IMR-90 (cell line): ENCODE measurements at regions not wholly inside any gene's neighbourhood (a gene's known extent, or its start where the extent isn't known, plus 50 kb on each side); places are given as distances from the start of the nearest gene placed in this dataset.

Experiments used
- ATAC-seq: fragments of 200-7000 bp; cut with Tn5 transposase; 2 replicates; pipeline ENCODE4 v1.9.1; 2020; ENCODE audit warnings: low read depth, mild to moderate bottlenecking, moderate library complexity
- BruUV-seq: library from RNA; stranded (reverse); fragments of 400-500 nt; replicated peaks from 2 replicates; lab custom pipeline; 2021; lab: Mats Ljungman, UMichigan
- CTCF ChIA-PET: fragments of 300-600 bp; formaldehyde crosslinking; extraction: SDS; loops from one replicate; lab custom pipeline; 2021; ENCODE audit warnings: antibody characterized with exemption; lab: Yijun Ruan, JAX
- POLR2A ChIA-PET: fragments of 300-600 bp; sonication (Branson Sonifier 250); formaldehyde crosslinking; loops from one replicate; lab custom pipeline; 2022; ENCODE audit warnings: antibody characterized with exemption; ENCODE audit not compliant: unreplicated experiment; lab: Charles Lee
- DNase-seq: peaks from one replicate; pipeline ENCODE4 v3.0.0; 2013
- H2AFZ ChIP-seq: replicated peaks from 2 replicates; pipeline ENCODE3; 2013; ENCODE audit warnings: low read length, mild to moderate bottlenecking; ENCODE audit not compliant: poor library complexity
- H2AK5ac ChIP-seq: 2 replicates; pipeline ENCODE4 v1.6.1; 2013; ENCODE audit warnings: low read depth, low read length, inconsistent platforms
- H2AK9ac ChIP-seq: replicated peaks from 2 replicates; pipeline ENCODE3; 2013; ENCODE audit warnings: mild to moderate bottlenecking, low read depth, low read length, moderate library complexity; ENCODE audit not compliant: poor library complexity
- H2BK120ac ChIP-seq: 2 replicates; pipeline ENCODE4 v1.6.1; 2013; ENCODE audit warnings: low read depth, low read length, inconsistent platforms
- H2BK15ac ChIP-seq: 3 replicates; pipeline ENCODE4 v1.6.1; 2013; ENCODE audit warnings: low read depth, low read length, inconsistent platforms
- H2BK20ac ChIP-seq: 2 replicates; pipeline ENCODE4 v1.6.1; 2013; ENCODE audit warnings: low read depth, mild to moderate bottlenecking, inconsistent platforms, low read length, moderate library complexity
- H2BK5ac ChIP-seq: 2 replicates; pipeline ENCODE4 v1.6.1; 2013; ENCODE audit warnings: mild to moderate bottlenecking, low read depth, low read length, inconsistent platforms; ENCODE audit not compliant: poor library complexity, severe bottlenecking
- H3K14ac ChIP-seq: replicated peaks from 2 replicates; pipeline ENCODE4 v1.6.1; 2013; ENCODE audit warnings: low read depth, low read length, inconsistent platforms
- H3K18ac ChIP-seq: 2 replicates; pipeline ENCODE4 v1.6.1; 2013; ENCODE audit warnings: low read depth, low read length, control low read depth
- H3K23ac ChIP-seq: 2 replicates; pipeline ENCODE4 v1.6.1; 2013; ENCODE audit warnings: low read depth, low read length, inconsistent platforms
- H3K27ac ChIP-seq: 2 replicates; pipeline ENCODE4 v1.5.1; 2013; ENCODE audit warnings: mild to moderate bottlenecking, control low read depth, low read length; ENCODE audit not compliant: insufficient read depth
- H3K27me3 ChIP-seq: 2 replicates; pipeline ENCODE4 v1.6.1; 2013; ENCODE audit warnings: low read length; ENCODE audit not compliant: control insufficient read depth, insufficient read depth
- H3K36me3 ChIP-seq: 2 replicates; pipeline ENCODE4 v1.6.1; 2013; ENCODE audit warnings: low read length, mixed read lengths; ENCODE audit not compliant: control insufficient read depth, insufficient read depth
- H3K4ac ChIP-seq: 2 replicates; pipeline ENCODE4 v1.6.1; 2013; ENCODE audit warnings: low read depth, low read length, inconsistent platforms
- H3K4me1 ChIP-seq: 2 replicates; pipeline ENCODE4 v1.6.1; 2013; ENCODE audit warnings: low read length, mixed read lengths; ENCODE audit not compliant: control insufficient read depth, insufficient read depth
- H3K4me2 ChIP-seq: 2 replicates; pipeline ENCODE4 v1.6.1; 2013; ENCODE audit warnings: low read depth, mild to moderate bottlenecking, control low read depth, low read length, moderate library complexity
- H3K4me3 ChIP-seq: 2 replicates; pipeline ENCODE4 v1.5.1; 2013; ENCODE audit warnings: low read depth, mild to moderate bottlenecking, control low read depth, low read length, moderate library complexity; ENCODE audit not compliant: insufficient read depth
- H3K56ac ChIP-seq: 2 replicates; pipeline ENCODE4 v1.6.1; 2013; ENCODE audit warnings: low read length, inconsistent platforms; ENCODE audit not compliant: insufficient read depth; ENCODE audit errors: extremely low read depth
- H3K79me1 ChIP-seq, 2 experiments: 2 replicates each; pipeline ENCODE4 v1.6.1; 2013; ENCODE audit warnings: low read length in 2 of 2, inconsistent platforms in 1 of 2, low read depth in 1 of 2
- H3K9ac ChIP-seq: 2 replicates; pipeline ENCODE4 v1.6.1; 2013; ENCODE audit warnings: low read depth, low read length, control low read depth
- H3K9me1 ChIP-seq: 2 replicates; pipeline ENCODE4 v1.6.1; 2013; ENCODE audit warnings: low read length, inconsistent platforms; ENCODE audit not compliant: insufficient read depth
- H3K9me3 ChIP-seq: 2 replicates; pipeline ENCODE4 v1.6.1; 2013; ENCODE audit warnings: low read length; ENCODE audit not compliant: control insufficient read depth, insufficient read depth
- H4K20me1 ChIP-seq: 2 replicates; pipeline ENCODE4 v1.6.1; 2013; ENCODE audit warnings: low read length, inconsistent platforms; ENCODE audit not compliant: insufficient read depth
- H4K5ac ChIP-seq: 2 replicates; pipeline ENCODE4 v1.6.1; 2013; ENCODE audit warnings: mild to moderate bottlenecking, low read depth, low read length, control low read depth
- H4K8ac ChIP-seq, 2 experiments: 2 replicates each; pipeline ENCODE4 v1.6.1; 2013; ENCODE audit warnings: low read depth in 2 of 2, low read length in 2 of 2, control low read depth in 1 of 2, inconsistent platforms in 1 of 2
- H4K91ac ChIP-seq: 2 replicates; pipeline ENCODE4 v1.6.1; 2013; ENCODE audit warnings: low read depth, low read length, inconsistent platforms; ENCODE audit not compliant: insufficient read depth
- BHLHE40 ChIP-seq: fragments of 150-350 bp; IDR thresholded peaks from 2 replicates; pipeline ENCODE4 v1.6.1; 2016; ENCODE audit warnings: mild to moderate bottlenecking, low read depth, low read length
- CEBPB ChIP-seq: IDR thresholded peaks from 2 replicates; pipeline ENCODE4 v1.6.1; 2012; ENCODE audit warnings: low read depth, low read length, improper control_type of control experiment
- CHD1 ChIP-seq: IDR thresholded peaks from 2 replicates; pipeline ENCODE4 v1.6.1; 2012; ENCODE audit warnings: low read depth, low read length, improper control_type of control experiment
- CTCF ChIP-seq: conservative IDR thresholded peaks from 2 replicates; pipeline ENCODE4 v1.5.1; 2012; ENCODE audit warnings: mild to moderate bottlenecking, low read depth, low read length, improper control_type of control experiment
- ELK1 ChIP-seq: fragments of 150-350 bp; IDR thresholded peaks from 2 replicates; pipeline ENCODE4 v1.6.1; 2016; ENCODE audit warnings: low read depth, mild to moderate bottlenecking, low read length, moderate library complexity, borderline replicate concordance
- FOS ChIP-seq: fragments of 150-350 bp; IDR thresholded peaks from 2 replicates; pipeline ENCODE4 v1.6.1; 2016; ENCODE audit warnings: low read depth, low read length
- MAFK ChIP-seq: IDR thresholded peaks from 2 replicates; pipeline ENCODE4 v1.6.1; 2012; ENCODE audit warnings: low read depth, low read length, improper control_type of control experiment
- MAZ ChIP-seq: IDR thresholded peaks from 2 replicates; pipeline ENCODE4 v1.6.1; 2012; ENCODE audit warnings: low read depth, mild to moderate bottlenecking, low read length, improper control_type of control experiment, moderate library complexity, borderline replicate concordance
- MXI1 ChIP-seq: IDR thresholded peaks from 2 replicates; pipeline ENCODE4 v1.6.1; 2012; ENCODE audit warnings: low read depth, mild to moderate bottlenecking, low read length, moderate library complexity, borderline replicate concordance
- NFE2L2 ChIP-seq: fragments of 150-350 bp; IDR thresholded peaks from 2 replicates; pipeline ENCODE4 v1.6.1; 2016; ENCODE audit warnings: low read depth, mild to moderate bottlenecking, low read length
- POLR2A ChIP-seq: IDR thresholded peaks from 2 replicates; pipeline ENCODE4 v1.6.1; 2012; ENCODE audit warnings: mild to moderate bottlenecking, low read depth, low read length
- RAD21 ChIP-seq: IDR thresholded peaks from 2 replicates; pipeline ENCODE4 v1.6.1; 2012; ENCODE audit warnings: low read length, improper control_type of control experiment
- RCOR1 ChIP-seq: IDR thresholded peaks from 2 replicates; pipeline ENCODE4 v1.6.1; 2012; ENCODE audit warnings: mild to moderate bottlenecking, low read length, improper control_type of control experiment; ENCODE audit not compliant: insufficient replicate concordance
- RFX5 ChIP-seq: IDR thresholded peaks from 2 replicates; pipeline ENCODE4 v1.8.0; 2012; ENCODE audit warnings: low read depth, mild to moderate bottlenecking, low read length, moderate library complexity
- SMC3 ChIP-seq: fragments of 150-350 bp; IDR thresholded peaks from 2 replicates; pipeline ENCODE4 v1.6.1; 2016; ENCODE audit warnings: low read depth, mild to moderate bottlenecking, antibody characterized with exemption, low read length, moderate library complexity
- USF2 ChIP-seq: fragments of 150-350 bp; IDR thresholded peaks from 2 replicates; pipeline ENCODE4 v1.6.1; 2017; ENCODE audit warnings: mild to moderate bottlenecking, antibody characterized with exemption, low read length, low read depth
- WGBS, 2 experiments: methylation state at CpG; one replicate each; pipeline versions ENCODE4 v1.1.5 to v1.1.7; 2013; ENCODE audit warnings: missing lambda C conversion rate in 2 of 2; ENCODE audit not compliant: insufficient read length in 1 of 2; ENCODE audit errors: extremely low coverage in 2 of 2; 5-methylcytosine and 5-hydroxymethylcytosine counted together
- dilution Hi-C: fragments of 300-500 bp; cut with HindIII; formaldehyde crosslinking; loops from one replicate; pipeline ENCODE4 v1.14.3; 2018; ENCODE audit warnings: low sequenced_read_pairs; ENCODE audit not compliant: unreplicated experiment
- in situ Hi-C: fragments of 300-500 bp; cut with MboI; formaldehyde crosslinking; loops from 3 replicates; pipeline ENCODE4 v1.14.3; 2019; ENCODE audit warnings: low sequenced_read_pairs, inconsistent platforms, mixed read lengths
- intact Hi-C: fragments of 100-400 bp; cut with micrococcal nuclease; formaldehyde crosslinking; loops from 2 replicates; pipeline ENCODE4 v1.10.0; 2022

- Histone ChIP-seq H3K4me2 (no peak overlapping the region), H3K23ac (no peak overlapping the region)
Measured at GRCh38 chr12:113670742-113671141, 199.1 kb upstream of the LHX5 start.

More at GRCh38 chr12:113670742-113671141, 199.1 kb upstream of the LHX5 start:
- Histone ChIP-seq H3K79me1 (no peaks in the 10 kb centered on the region), H4K5ac (no peak overlapping the region), H3K27me3 (peaks cover 35% of the 10 kb centered on the region), H2AFZ (no peak overlapping the region), H3K9me3 (no peaks in the 10 kb centered on the region), H2AK5ac (no peak overlapping the region), H3K4ac (no peak overlapping the region), H3K9ac (no peak overlapping the region), H3K4me1 (no peaks in the 10 kb centered on the region), H3K4me3 (no peak overlapping the region), H2BK15ac (no peak overlapping the region), H3K36me3 (no peaks in the 10 kb centered on the region), H2AK9ac (no peak overlapping the region), H3K14ac (no peak overlapping the region), H2BK20ac (no peak overlapping the region), H3K9me1 (no peaks in the 10 kb centered on the region), H4K20me1 (no peaks in the 10 kb centered on the region), H3K18ac (no peak overlapping the region), H2BK120ac (no peak overlapping the region), H4K8ac (no peak overlapping the region), H2BK5ac (no peak overlapping the region), H3K27ac (no peak overlapping the region), H3K56ac (no peak overlapping the region), H4K91ac (no peak overlapping the region)
- ATAC-seq, result no peak
- in situ Hi-C loops, result no loop called here
- intact Hi-C loops, result no loop called here
- no peak for DNase-seq
- TF ChIP-seq RCOR1 (no peak), CTCF (no peak), CEBPB (no peak), MAFK (no peak), BHLHE40 (no peak), RFX5 (no peak), ELK1 (no peak), MXI1 (no peak), FOS (no peak), MAZ (no peak), NFE2L2 (no peak), RAD21 (no peak), SMC3 (no peak), CHD1 (no peak), USF2 (no peak), POLR2A (no peak)
- BruUV-seq, result no TSS peak
- ChIA-PET CTCF (no interaction called here), POLR2A (no interaction called here)
- WGBS, 2 experiments, result no CpG with 5 or more reads among the region's 1 CpG
- dilution Hi-C loops, result no loop called here
